Inferior parietal cortex (tissue), 1 donor: ENCODE measurements at regions not wholly inside any gene's neighbourhood (a gene's known extent, or its start where the extent isn't known, plus 50 kb on each side); places are given as distances from the start of the nearest gene placed in this dataset.

Source experiments
- DNase-seq: peaks from one replicate; pipeline ENCODE4 v3.0.0-alpha.2; 2016; ENCODE audit errors: extremely low spot score

- DNase-seq: no peak
Observed at GRCh38 chr1:38265293-38266196, 219.0 kb upstream of the POU3F1 start.

- no peak for DNase-seq
Observed at GRCh38 chr1:38263438-38263837, 216.8 kb upstream of the POU3F1 start.

GRCh38 chr1:38261574-38261973, 215.0 kb upstream of the POU3F1 start:
- DNase-seq: no peak

GRCh38 chr1:38258085-38258627, 211.6 kb upstream of the POU3F1 start:
- no peak for DNase-seq

- DNase-seq: no peak
Observed at GRCh38 chr1:38257374-38257773, 210.8 kb upstream of the POU3F1 start.

GRCh38 chr1:38256072-38256471, 209.5 kb upstream of the POU3F1 start:
- DNase-seq: no peak

GRCh38 chr1:38253314-38253713, 206.7 kb upstream of the POU3F1 start:
- no peak for DNase-seq

GRCh38 chr1:38250356-38250755, 203.8 kb upstream of the POU3F1 start:
- no peak for DNase-seq

GRCh38 chr1:38249001-38249400, 202.4 kb upstream of the POU3F1 start:
- DNase-seq: no peak

GRCh38 chr1:38246955-38247952, 200.7 kb upstream of the POU3F1 start:
- no peak for DNase-seq

- DNase-seq: no peak
Observed at GRCh38 chr1:38244218-38244845, 197.7 kb upstream of the POU3F1 start.

- DNase-seq: no peak
Observed at GRCh38 chr1:38243106-38243505, 196.5 kb upstream of the POU3F1 start.

- DNase-seq: no peak
Observed at GRCh38 chr1:38242506-38242905, 195.9 kb upstream of the POU3F1 start.

- DNase-seq: no peak
Observed at GRCh38 chr1:38241594-38242334, 195.2 kb upstream of the POU3F1 start.

GRCh38 chr1:38240618-38241017, 194.0 kb upstream of the POU3F1 start:
- no peak for DNase-seq

GRCh38 chr1:38239258-38239835, 192.8 kb upstream of the POU3F1 start:
- no peak for DNase-seq

GRCh38 chr1:38238294-38238693, 191.7 kb upstream of the POU3F1 start:
- no peak for DNase-seq

GRCh38 chr1:38235705-38236104, 189.1 kb upstream of the POU3F1 start:
- DNase-seq: no peak

- DNase-seq: no peak
Observed at GRCh38 chr1:38231941-38232340, 185.3 kb upstream of the POU3F1 start.

- no peak for DNase-seq
Observed at GRCh38 chr1:38228718-38229117, 182.1 kb upstream of the POU3F1 start.

- DNase-seq: no peak
Observed at GRCh38 chr1:38225745-38226144, 179.2 kb upstream of the POU3F1 start.
